ENCODE measurements at regions not wholly inside any gene's neighbourhood (a gene's known extent, or its start where the extent isn't known, plus 50 kb on each side); places are given as distances from the start of the nearest gene placed in this dataset.

DNA sequence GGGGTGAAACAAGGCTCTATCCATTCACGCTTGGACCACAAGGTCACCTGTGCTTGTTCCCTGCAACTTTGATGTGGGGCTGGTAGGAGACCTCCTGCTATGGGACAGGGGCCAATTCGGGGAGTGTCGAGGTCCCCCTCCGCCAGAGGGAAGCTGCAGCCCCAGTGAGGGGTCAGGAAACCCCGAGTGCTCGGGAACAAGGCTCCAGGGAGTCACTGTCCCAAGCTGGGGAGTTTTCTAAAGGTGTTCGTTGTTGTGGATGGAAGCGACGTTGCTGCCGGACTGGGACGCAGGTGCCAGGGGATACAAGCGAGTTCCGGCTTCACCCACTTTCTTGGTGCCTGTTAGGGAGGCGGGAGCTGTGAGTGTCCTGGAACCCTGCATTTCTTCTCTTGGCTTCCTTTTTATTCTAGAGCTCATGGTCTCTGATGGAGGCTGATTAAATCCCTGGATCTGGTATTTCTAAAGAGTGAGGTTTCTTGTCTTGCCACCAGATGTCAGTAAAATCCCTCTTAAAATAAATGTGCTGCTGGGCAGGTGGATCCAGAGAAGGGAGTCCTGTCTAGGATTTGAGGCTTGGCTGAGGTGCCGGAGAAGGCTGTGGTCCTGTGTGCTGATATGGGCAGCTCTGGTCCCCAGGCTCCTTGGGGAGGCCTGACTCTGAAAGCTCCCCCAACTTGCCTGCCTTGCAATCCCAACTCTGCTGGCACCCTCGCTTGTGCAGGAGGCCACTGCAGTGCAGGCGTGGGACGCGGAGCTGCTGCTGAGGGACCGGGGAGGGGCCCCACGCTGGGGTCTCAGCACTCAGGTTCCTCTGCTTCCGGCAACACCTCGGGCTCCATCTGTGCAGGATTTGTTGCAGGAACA is 153.9 kb downstream of the TEX29 start (continued):
- TF ChIP-seq NANOG (IDR thresholded peaks at IDR 0.05; ENCODE audit: borderline replicate concordance) (no peak), ZNF114 (CRISPR knock-in tag; IDR thresholded peaks at IDR 0.05) (no peak)

DNA sequence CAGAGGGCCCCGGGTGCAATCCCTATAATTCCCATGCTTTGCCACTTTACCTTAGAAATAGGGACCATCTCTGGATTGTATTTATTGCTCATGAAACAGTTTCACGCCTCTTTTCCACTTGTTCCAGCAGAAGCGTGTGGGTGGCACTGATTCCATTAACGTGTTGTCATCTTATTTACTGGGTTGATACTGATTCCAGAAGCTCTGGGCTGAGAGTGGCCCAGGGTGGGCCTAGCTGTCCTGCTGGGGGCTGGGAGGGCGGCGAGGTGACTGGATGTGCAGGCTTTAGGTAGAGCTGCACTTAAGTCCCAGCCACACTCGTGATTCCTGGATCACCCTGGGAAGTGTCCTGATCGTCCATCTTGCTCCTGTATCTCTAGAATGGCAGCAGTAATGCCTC is 155.0 kb downstream of the TEX29 start:
- peaks cover 16% of the 10 kb centered on the region for H3K27me3 Mint-ChIP-seq (ENCODE audit: insufficient read depth, low read depth, poor library complexity)
- Histone ChIP-seq H3F3A (replicated peaks; ENCODE audit: low read depth) (no peaks in the 10 kb centered on the region), H3K27me3 (ENCODE audit: insufficient read depth) (no peaks in the 10 kb centered on the region), H4K20me1 (replicated peaks; ENCODE audit: insufficient read depth) (no peaks in the 10 kb centered on the region), H3K9me2 (ENCODE audit: insufficient read depth) (no peaks in the 10 kb centered on the region), H3K4me2 (no peak overlapping the region), H3K4me1 (ENCODE audit: insufficient read depth) (no peaks in the 10 kb centered on the region), H2AFZ (no peak overlapping the region; the same call in 1 of the 2 replicates), H3K36me3 (ENCODE audit: insufficient read depth) (no peaks in the 10 kb centered on the region), H3K27ac (ENCODE audit: low read depth) (no peak overlapping the region), H3K79me2 (replicated peaks; ENCODE audit: insufficient read depth) (no peaks in the 10 kb centered on the region), H3K4me3 (no peak overlapping the region)
- DNase-seq (ENCODE audit: low spot score) (no peak), ATAC-seq (no peak)
- H3K36me3 Mint-ChIP-seq (ENCODE audit: low read depth): no peaks in the 10 kb centered on the region
- TF ChIP-seq JUNB (IDR thresholded peaks at IDR 0.05; ENCODE audit: unreplicated experiment) (no peak), NANOG (IDR thresholded peaks at IDR 0.05; ENCODE audit: borderline replicate concordance) (no peak), EZH2phosphoT487 (IDR thresholded peaks at IDR 0.05; ENCODE audit: unreplicated experiment) (no peak), STAT1 (IDR thresholded peaks at IDR 0.05; ENCODE audit: unreplicated experiment) (no peak), EZH2 (IDR thresholded peaks at IDR 0.05; ENCODE audit: low read depth, unreplicated experiment) (no peak), POLR2AphosphoS5 (IDR thresholded peaks at IDR 0.05; ENCODE audit: low read depth) (no peak)
- TF ChIP-seq, protein P1, sequence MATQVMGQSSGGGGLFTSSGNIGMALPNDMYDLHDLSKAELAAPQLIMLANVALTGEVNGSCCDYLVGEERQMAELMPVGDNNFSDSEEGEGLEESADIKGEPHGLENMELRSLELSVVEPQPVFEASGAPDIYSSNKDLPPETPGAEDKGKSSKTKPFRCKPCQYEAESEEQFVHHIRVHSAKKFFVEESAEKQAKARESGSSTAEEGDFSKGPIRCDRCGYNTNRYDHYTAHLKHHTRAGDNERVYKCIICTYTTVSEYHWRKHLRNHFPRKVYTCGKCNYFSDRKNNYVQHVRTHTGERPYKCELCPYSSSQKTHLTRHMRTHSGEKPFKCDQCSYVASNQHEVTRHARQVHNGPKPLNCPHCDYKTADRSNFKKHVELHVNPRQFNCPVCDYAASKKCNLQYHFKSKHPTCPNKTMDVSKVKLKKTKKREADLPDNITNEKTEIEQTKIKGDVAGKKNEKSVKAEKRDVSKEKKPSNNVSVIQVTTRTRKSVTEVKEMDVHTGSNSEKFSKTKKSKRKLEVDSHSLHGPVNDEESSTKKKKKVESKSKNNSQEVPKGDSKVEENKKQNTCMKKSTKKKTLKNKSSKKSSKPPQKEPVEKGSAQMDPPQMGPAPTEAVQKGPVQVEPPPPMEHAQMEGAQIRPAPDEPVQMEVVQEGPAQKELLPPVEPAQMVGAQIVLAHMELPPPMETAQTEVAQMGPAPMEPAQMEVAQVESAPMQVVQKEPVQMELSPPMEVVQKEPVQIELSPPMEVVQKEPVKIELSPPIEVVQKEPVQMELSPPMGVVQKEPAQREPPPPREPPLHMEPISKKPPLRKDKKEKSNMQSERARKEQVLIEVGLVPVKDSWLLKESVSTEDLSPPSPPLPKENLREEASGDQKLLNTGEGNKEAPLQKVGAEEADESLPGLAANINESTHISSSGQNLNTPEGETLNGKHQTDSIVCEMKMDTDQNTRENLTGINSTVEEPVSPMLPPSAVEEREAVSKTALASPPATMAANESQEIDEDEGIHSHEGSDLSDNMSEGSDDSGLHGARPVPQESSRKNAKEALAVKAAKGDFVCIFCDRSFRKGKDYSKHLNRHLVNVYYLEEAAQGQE (IDR thresholded peaks at IDR 0.05; ENCODE audit: unreplicated experiment): no peak
- no peak overlapping the region for H3K27ac Mint-ChIP-seq
- H3K4me1 Mint-ChIP-seq: no peaks in the 10 kb centered on the region; the same call in 2 of the 3 replicates
- no peaks in the 10 kb centered on the region for H3K9me3 Mint-ChIP-seq
- H3K4me3 Mint-ChIP-seq: no peak overlapping the region

DNA sequence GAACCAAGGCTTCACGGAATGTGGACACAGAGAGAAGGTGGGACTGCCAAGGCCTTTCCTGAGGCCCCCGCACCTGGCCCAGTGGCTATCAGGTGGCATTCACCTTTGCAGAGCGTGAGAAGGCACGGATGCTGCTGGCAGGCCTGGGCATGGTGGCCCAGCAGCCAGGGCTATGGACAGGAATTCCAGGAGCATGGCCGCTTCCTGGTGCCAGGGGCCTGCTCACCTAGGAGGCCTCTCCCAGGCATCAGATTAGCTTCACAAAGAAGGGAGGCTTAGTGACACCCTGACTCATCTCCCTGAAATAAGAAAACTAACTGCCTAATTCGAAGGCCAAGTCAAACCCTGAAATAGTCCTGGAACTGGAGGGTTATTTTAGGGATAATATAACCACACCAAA is 155.8 kb downstream of the TEX29 start:
- Histone ChIP-seq H3K36me3 (ENCODE audit: insufficient read depth) (no peaks in the 10 kb centered on the region), H3K27me3 (ENCODE audit: insufficient read depth) (no peaks in the 10 kb centered on the region), H3K4me1 (ENCODE audit: insufficient read depth) (no peaks in the 10 kb centered on the region), H3K27ac (ENCODE audit: low read depth) (no peak overlapping the region), H4K20me1 (replicated peaks; ENCODE audit: insufficient read depth) (no peaks in the 10 kb centered on the region), H3K9me2 (ENCODE audit: insufficient read depth) (no peaks in the 10 kb centered on the region), H3F3A (replicated peaks; ENCODE audit: low read depth) (no peaks in the 10 kb centered on the region), H2AFZ (no peak overlapping the region), H3K4me3 (no peak overlapping the region), H3K4me2 (no peak overlapping the region), H3K79me2 (replicated peaks; ENCODE audit: insufficient read depth) (no peaks in the 10 kb centered on the region)
- Mint-ChIP-seq H3K4me3 (no peak overlapping the region), H3K36me3 (ENCODE audit: low read depth) (no peaks in the 10 kb centered on the region), H3K27me3 (ENCODE audit: insufficient read depth, low read depth, poor library complexity) (peaks cover 20% of the 10 kb centered on the region), H3K4me1 (peaks cover 2% of the 10 kb centered on the region; the same call in 2 of the 3 replicates), H3K27ac (no peak overlapping the region), H3K9me3 (no peaks in the 10 kb centered on the region)
- DNase-seq (ENCODE audit: low spot score) (no peak), ATAC-seq (no peak)
- no peak for TF ChIP-seq JUNB (IDR thresholded peaks at IDR 0.05; ENCODE audit: unreplicated experiment)

Data from GM23338 (cell line).